ENCODE measurements at regions not wholly inside any gene's neighbourhood (a gene's known extent, or its start where the extent isn't known, plus 50 kb on each side); places are given as distances from the start of the nearest gene placed in this dataset.

- TF ChIP-seq EZH2 (IDR thresholded peaks at IDR 0.05), result no peak
- no peak for TF ChIP-seq POLR2AphosphoS5 (IDR thresholded peaks at IDR 0.05; ENCODE audit: borderline replicate concordance, low read depth, low read length)
Observed at GRCh38 chr7:46669028-46669427, 748.0 kb upstream of the IGFBP3 start.

Data from SK-N-MC (cell line).